Suprapubic skin (tissue), 3 donors: ENCODE measurements at regions not wholly inside any gene's neighbourhood (a gene's known extent, or its start where the extent isn't known, plus 50 kb on each side); places are given as distances from the start of the nearest gene placed in this dataset.

Source experiments
- POLR2A ChIP-seq, 2 donors: fragments of 450-650 bp; IDR thresholded peaks; one replicate each; pipeline ENCODE4 v1.6.1; 2017; ENCODE audit warnings: antibody characterized with exemption in 2 of 2, mild to moderate bottlenecking in 2 of 2, moderate library complexity in 2 of 2
- TF ChIP-seq, protein P1 (sequence below), 2 donors: fragments of 200-600 bp in 1 of 2; fragments of 450-650 bp in 1 of 2; sonication (generic) in 1 of 2; IDR thresholded peaks; one replicate each; pipeline ENCODE4 v1.5.1; 2016 to 2019; ENCODE audit warnings: antibody characterized with exemption in 2 of 2, mild to moderate bottlenecking in 1 of 2, moderate library complexity in 1 of 2

DNA sequence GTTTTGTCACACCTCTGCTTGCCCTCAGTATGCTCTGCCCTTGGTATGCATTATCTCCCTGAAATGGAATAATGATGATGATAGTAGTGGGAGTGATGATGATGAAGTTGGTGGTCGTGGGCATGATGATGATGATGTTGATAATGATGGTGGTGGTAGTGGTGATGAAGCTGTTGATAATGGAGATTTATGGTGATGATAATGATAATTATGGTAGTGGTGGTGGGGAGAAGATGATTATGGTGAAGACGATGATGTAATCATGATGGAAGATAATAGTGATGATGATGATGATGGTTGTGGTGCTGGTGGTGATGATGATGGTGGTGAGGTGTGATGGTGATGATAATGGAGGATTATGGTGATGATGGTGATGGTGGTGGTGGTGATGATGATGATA is 390.1 kb upstream of the EEF2KMT start:
- TF ChIP-seq, protein P1, sequence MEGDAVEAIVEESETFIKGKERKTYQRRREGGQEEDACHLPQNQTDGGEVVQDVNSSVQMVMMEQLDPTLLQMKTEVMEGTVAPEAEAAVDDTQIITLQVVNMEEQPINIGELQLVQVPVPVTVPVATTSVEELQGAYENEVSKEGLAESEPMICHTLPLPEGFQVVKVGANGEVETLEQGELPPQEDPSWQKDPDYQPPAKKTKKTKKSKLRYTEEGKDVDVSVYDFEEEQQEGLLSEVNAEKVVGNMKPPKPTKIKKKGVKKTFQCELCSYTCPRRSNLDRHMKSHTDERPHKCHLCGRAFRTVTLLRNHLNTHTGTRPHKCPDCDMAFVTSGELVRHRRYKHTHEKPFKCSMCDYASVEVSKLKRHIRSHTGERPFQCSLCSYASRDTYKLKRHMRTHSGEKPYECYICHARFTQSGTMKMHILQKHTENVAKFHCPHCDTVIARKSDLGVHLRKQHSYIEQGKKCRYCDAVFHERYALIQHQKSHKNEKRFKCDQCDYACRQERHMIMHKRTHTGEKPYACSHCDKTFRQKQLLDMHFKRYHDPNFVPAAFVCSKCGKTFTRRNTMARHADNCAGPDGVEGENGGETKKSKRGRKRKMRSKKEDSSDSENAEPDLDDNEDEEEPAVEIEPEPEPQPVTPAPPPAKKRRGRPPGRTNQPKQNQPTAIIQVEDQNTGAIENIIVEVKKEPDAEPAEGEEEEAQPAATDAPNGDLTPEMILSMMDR (IDR thresholded peaks at IDR 0.05) = no peak
- no peak for TF ChIP-seq POLR2A (IDR thresholded peaks at IDR 0.05)
